Fibroblast of lung (primary cell): ENCODE measurements at regions not wholly inside any gene's neighbourhood (a gene's known extent, or its start where the extent isn't known, plus 50 kb on each side); places are given as distances from the start of the nearest gene placed in this dataset.

Source experiments
- EZH2 ChIP-seq: IDR thresholded peaks from 2 replicates; pipeline ENCODE4 v1.5.1; 2012; ENCODE audit warnings: low read length, control low read depth, mild to moderate bottlenecking; ENCODE audit errors: missing control alignments
- TF ChIP-seq, protein P1 (sequence below), 2 donors: IDR thresholded peaks in 1 of 2; conservative IDR thresholded peaks in 1 of 2; 1 replicate in 1 of 2; 2 replicates in 1 of 2; pipeline ENCODE4 v1.5.1; 2011 to 2012; ENCODE audit warnings: low read length in 2 of 2, control low read depth in 1 of 2, inconsistent platforms in 1 of 2, low read depth in 1 of 2, mild to moderate bottlenecking in 1 of 2

DNA sequence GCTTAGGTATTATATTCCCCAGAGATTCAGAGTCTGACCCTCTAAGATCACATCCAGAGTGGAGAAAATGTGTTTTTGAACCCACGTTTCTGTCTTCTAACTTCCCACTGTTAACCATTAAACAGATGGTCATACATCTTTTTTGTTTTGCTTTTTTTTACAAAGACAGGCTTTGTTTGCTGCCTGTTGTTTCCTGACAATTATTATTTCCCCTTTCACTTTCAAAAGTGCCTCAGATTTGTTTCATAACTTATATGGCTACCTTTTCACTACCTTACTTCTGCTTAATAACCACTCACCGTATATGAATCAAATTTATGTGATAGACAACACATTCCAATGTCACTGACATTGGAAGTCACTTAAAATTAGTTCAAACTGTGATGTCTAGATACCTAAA lies 142.2 kb downstream of the HS3ST1 start:
- TF ChIP-seq, protein P1, sequence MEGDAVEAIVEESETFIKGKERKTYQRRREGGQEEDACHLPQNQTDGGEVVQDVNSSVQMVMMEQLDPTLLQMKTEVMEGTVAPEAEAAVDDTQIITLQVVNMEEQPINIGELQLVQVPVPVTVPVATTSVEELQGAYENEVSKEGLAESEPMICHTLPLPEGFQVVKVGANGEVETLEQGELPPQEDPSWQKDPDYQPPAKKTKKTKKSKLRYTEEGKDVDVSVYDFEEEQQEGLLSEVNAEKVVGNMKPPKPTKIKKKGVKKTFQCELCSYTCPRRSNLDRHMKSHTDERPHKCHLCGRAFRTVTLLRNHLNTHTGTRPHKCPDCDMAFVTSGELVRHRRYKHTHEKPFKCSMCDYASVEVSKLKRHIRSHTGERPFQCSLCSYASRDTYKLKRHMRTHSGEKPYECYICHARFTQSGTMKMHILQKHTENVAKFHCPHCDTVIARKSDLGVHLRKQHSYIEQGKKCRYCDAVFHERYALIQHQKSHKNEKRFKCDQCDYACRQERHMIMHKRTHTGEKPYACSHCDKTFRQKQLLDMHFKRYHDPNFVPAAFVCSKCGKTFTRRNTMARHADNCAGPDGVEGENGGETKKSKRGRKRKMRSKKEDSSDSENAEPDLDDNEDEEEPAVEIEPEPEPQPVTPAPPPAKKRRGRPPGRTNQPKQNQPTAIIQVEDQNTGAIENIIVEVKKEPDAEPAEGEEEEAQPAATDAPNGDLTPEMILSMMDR (conservative IDR thresholded peaks at IDR 0.05 in 1 of 2, IDR thresholded peaks at IDR 0.05 in 1 of 2; ENCODE audit: low read depth in 1 of 2, low read length in 2 of 2): no peak
- TF ChIP-seq EZH2: no peak
